ENCODE measurements at regions not wholly inside any gene's neighbourhood (a gene's known extent, or its start where the extent isn't known, plus 50 kb on each side); places are given as distances from the start of the nearest gene placed in this dataset.

DNA sequence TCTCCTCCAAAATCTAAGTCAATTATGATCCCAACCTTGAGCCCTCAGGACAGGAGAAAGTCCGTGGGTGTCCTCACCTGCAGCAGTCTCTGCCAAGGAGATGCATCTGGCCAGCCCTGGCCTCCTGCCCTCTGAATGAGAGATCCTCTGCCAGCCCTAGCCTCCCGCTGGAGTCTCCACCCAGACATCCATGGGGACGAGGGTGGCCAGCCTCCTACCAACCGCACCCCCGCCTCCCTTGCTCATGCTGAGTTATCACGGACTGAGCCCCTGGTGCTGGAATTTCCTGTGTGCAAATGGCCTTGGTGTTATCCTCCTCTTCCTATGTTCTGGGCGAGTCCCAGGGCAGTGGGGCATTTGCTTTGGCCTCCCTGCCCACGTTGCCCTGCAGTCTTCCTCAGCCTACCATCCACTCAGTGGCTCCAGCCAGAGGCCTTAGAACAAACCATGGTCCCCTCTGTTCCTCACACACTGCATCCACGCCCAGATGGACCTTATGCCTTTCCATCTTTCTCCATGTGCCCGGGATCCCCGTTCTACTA is 116.4 kb downstream of the ACKR3 start:
- Histone ChIP-seq H3K9me3 (ENCODE audit: control insufficient read depth in 1 of 2, insufficient read depth in 1 of 2, low read length in 2 of 2) (no peaks in the 10 kb centered on the region), H3K27ac (ENCODE audit: low read depth in 1 of 2, low read length in 2 of 2) (no peak overlapping the region), H3K27me3 (ENCODE audit: control insufficient read depth in 1 of 2, insufficient read depth in 2 of 2, low read length in 2 of 2) (peaks cover 0 to 4% of the 10 kb centered on the region in 2 experiments), H3K36me3 (ENCODE audit: insufficient read depth, low read length) (no peaks in the 10 kb centered on the region), H3K4me3 (ENCODE audit: low read length) (no peak overlapping the region), H3K4me1 (ENCODE audit: insufficient read depth, low read length) (no peaks in the 10 kb centered on the region)
- Mint-ChIP-seq H3K9me3 (no peaks in the 10 kb centered on the region), H3K4me3 (no peak overlapping the region), H3K36me3 (ENCODE audit: low read depth) (no peaks in the 10 kb centered on the region), H3K4me1 (ENCODE audit: low read depth) (no peaks in the 10 kb centered on the region), H3K27me3 (peaks cover 27% of the 10 kb centered on the region), H3K27ac (no peak overlapping the region)
- ATAC-seq (ENCODE audit: poor library complexity), result no peak
- ChIA-PET POLR2A (no interaction called here), CTCF (no interaction called here)
- TF ChIP-seq, protein P1, sequence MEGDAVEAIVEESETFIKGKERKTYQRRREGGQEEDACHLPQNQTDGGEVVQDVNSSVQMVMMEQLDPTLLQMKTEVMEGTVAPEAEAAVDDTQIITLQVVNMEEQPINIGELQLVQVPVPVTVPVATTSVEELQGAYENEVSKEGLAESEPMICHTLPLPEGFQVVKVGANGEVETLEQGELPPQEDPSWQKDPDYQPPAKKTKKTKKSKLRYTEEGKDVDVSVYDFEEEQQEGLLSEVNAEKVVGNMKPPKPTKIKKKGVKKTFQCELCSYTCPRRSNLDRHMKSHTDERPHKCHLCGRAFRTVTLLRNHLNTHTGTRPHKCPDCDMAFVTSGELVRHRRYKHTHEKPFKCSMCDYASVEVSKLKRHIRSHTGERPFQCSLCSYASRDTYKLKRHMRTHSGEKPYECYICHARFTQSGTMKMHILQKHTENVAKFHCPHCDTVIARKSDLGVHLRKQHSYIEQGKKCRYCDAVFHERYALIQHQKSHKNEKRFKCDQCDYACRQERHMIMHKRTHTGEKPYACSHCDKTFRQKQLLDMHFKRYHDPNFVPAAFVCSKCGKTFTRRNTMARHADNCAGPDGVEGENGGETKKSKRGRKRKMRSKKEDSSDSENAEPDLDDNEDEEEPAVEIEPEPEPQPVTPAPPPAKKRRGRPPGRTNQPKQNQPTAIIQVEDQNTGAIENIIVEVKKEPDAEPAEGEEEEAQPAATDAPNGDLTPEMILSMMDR (IDR thresholded peaks at IDR 0.05), result no peak
- intact Hi-C loops (cut with DNase I, micrococcal nuclease), result no loop called here
- DNase-seq, result no peak

DNA sequence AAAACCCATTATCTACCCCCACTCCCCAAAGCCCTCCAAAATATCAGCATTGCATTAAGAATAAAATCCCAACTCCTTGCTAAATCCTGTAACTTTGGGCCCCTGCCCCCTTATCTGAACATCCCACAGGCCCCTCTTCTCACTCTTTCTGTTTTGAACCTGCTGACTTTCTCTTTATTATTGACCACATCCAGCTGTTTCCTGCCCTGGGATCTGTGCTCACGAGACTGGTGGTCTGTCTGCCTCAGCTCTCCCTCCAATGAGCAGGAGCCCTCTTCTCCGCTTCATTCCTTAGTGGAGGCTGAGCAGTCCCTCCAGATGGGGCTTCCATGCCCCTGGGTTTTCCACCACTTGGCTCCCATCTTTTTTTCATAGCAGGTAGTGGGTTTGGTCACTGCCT is 116.9 kb downstream of the ACKR3 start:
- no peak overlapping the region for H3K4me3 ChIP-seq (ENCODE audit: low read length)
- H3K27ac Mint-ChIP-seq, result no peak overlapping the region
- no peak overlapping the region for H3K4me3 Mint-ChIP-seq
- no peak for DNase-seq
- ChIA-PET CTCF (no interaction called here), POLR2A (no interaction called here)
- H3K36me3 ChIP-seq (ENCODE audit: insufficient read depth, low read length), result no peaks in the 10 kb centered on the region
- no peaks in the 10 kb centered on the region for H3K4me1 ChIP-seq (ENCODE audit: insufficient read depth, low read length)
- TF ChIP-seq, protein P1 (IDR thresholded peaks at IDR 0.05), result no peak
- no peak for ATAC-seq (ENCODE audit: poor library complexity)
- H3K27me3 Mint-ChIP-seq, result peaks cover 27% of the 10 kb centered on the region
- peaks cover 0 to 4% of the 10 kb centered on the region in 2 experiments for H3K27me3 ChIP-seq (ENCODE audit: control insufficient read depth in 1 of 2, insufficient read depth in 2 of 2, low read length in 2 of 2)
- intact Hi-C loops (cut with DNase I, micrococcal nuclease), result no loop called here
- H3K4me1 Mint-ChIP-seq (ENCODE audit: low read depth), result no peaks in the 10 kb centered on the region
- no peaks in the 10 kb centered on the region for H3K36me3 Mint-ChIP-seq (ENCODE audit: low read depth)
- no peak overlapping the region for H3K27ac ChIP-seq (ENCODE audit: low read depth in 1 of 2, low read length in 2 of 2)
- H3K9me3 ChIP-seq (ENCODE audit: control insufficient read depth in 1 of 2, insufficient read depth in 1 of 2, low read length in 2 of 2), result no peaks in the 10 kb centered on the region
- no peaks in the 10 kb centered on the region for H3K9me3 Mint-ChIP-seq

DNA sequence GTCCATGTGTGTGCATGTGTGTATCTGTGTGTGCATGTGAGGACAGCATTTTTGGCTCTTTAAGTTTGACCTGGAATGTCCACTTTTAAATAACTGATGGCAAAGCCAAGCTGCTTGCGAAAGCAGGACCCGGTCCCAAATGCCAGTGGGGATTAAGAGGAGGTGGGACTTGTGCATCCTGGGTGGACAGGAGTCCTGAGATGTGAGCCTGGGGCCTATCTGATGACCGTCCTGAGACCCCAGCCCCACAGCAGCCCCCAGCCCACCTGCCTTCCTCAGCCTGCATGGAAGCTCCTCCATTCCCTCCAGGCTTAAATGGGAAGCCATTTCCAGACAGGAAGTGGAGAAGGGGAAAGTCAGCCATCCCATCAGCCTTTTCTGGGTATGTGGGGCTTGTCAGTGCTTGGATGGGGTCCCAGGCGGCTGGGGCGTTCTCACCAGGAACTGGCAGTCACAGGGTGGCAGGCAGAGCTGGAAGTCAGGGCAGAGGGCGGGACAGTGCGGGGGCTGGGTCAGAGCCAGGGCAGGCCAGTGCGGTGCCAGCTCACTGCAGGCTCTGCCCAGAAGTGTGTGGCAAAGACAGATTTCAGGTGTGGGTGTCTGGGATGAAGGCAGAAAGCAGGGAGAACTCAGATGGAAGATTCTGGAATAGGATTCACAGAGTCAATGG is 117.8 kb downstream of the ACKR3 start:
- Mint-ChIP-seq H3K4me3 (no peak overlapping the region), H3K27ac (no peak overlapping the region), H3K27me3 (peaks cover 27% of the 10 kb centered on the region), H3K36me3 (ENCODE audit: low read depth) (no peaks in the 10 kb centered on the region), H3K4me1 (ENCODE audit: low read depth) (no peaks in the 10 kb centered on the region), H3K9me3 (no peaks in the 10 kb centered on the region)
- TF ChIP-seq, protein P1 (IDR thresholded peaks at IDR 0.05), result no peak
- H3K4me1 ChIP-seq (ENCODE audit: insufficient read depth, low read length), result no peaks in the 10 kb centered on the region
- ATAC-seq (ENCODE audit: poor library complexity), result no peak
- no peaks in the 10 kb centered on the region for H3K36me3 ChIP-seq (ENCODE audit: insufficient read depth, low read length)
- no peak overlapping the region for H3K27ac ChIP-seq (ENCODE audit: low read depth in 1 of 2, low read length in 2 of 2)
- no peaks in the 10 kb centered on the region for H3K9me3 ChIP-seq (ENCODE audit: control insufficient read depth in 1 of 2, insufficient read depth in 1 of 2, low read length in 2 of 2)
- ChIA-PET POLR2A (no interaction called here), CTCF (no interaction called here)
- DNase-seq, result no peak
- intact Hi-C loops (cut with DNase I, micrococcal nuclease), result no loop called here
- H3K27me3 ChIP-seq (ENCODE audit: control insufficient read depth in 1 of 2, insufficient read depth in 2 of 2, low read length in 2 of 2), result peaks cover 0 to 4% of the 10 kb centered on the region in 2 experiments
- no peak overlapping the region for H3K4me3 ChIP-seq (ENCODE audit: low read length)

All from CD4-positive, alpha-beta T cell (primary cell).